DND-41 (cell line): ENCODE measurements at regions not wholly inside any gene's neighbourhood (a gene's known extent, or its start where the extent isn't known, plus 50 kb on each side); places are given as distances from the start of the nearest gene placed in this dataset.

Experiments
- CTCF ChIP-seq: IDR thresholded peaks from 2 replicates; pipeline ENCODE4 v1.5.1; 2012; ENCODE audit warnings: borderline replicate concordance, low read length, moderate library complexity, mild to moderate bottlenecking; ENCODE audit not compliant: poor library complexity, severe bottlenecking; ENCODE audit errors: extremely low read depth
- EZH2 ChIP-seq: IDR thresholded peaks from 3 replicates; pipeline ENCODE4 v1.6.1; 2012; ENCODE audit warnings: borderline replicate concordance, low read depth, mild to moderate bottlenecking, moderate library complexity, low read length, inconsistent platforms; ENCODE audit not compliant: severe bottlenecking

DNA sequence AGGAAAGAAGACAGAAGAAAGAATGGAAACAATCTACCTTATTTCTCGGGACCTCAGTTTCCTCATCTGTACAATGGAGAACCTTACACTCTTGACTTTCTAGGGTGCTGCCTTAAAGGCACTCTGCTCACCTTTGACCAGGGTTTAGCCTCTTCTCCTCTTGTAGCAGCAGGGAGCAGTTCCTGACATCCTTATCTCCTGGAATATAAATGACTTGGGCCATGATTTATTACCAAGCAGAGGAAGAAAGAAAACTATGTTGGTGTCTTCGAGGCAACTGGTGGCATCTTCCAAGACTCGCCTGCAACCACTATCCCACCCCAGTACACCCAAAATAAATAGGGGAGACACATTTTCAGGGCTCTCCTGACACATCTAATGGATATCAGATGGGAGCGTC is 314.2 kb downstream of the BUD13 start:
- TF ChIP-seq CTCF (no peak), EZH2 (no peak)
